GM23338 (cell line): ENCODE measurements at regions not wholly inside any gene's neighbourhood (a gene's known extent, or its start where the extent isn't known, plus 50 kb on each side); places are given as distances from the start of the nearest gene placed in this dataset.

Source experiments
- CREB1 ChIP-seq: fragments of 250-450 bp; sonication (Bioruptor Pico); IDR thresholded peaks from 2 replicates; pipeline ENCODE4 v1.5.0; 2020; ENCODE audit warnings: low read depth, mild to moderate bottlenecking, moderate library complexity
- CTCF ChIP-seq, 2 experiments: fragments of 200-600 bp in 1 of 2; sonication (generic) in 1 of 2; conservative IDR thresholded peaks; 2 replicates each; pipeline versions ENCODE4 v1.5.1 to v1.6.1; 2016 to 2017; ENCODE audit warnings: antibody characterized with exemption in 2 of 2, low read depth in 2 of 2, mild to moderate bottlenecking in 2 of 2, moderate library complexity in 1 of 2
- EZH2 ChIP-seq: fragments of 200-600 bp; sonication (generic); IDR thresholded peaks from one replicate; pipeline ENCODE4 v1.8.0; 2017; ENCODE audit warnings: antibody characterized with exemption, mild to moderate bottlenecking, low read depth; ENCODE audit not compliant: unreplicated experiment
- EZH2phosphoT487 ChIP-seq: fragments of 200-600 bp; sonication (generic); IDR thresholded peaks from one replicate; pipeline ENCODE4 v1.8.1; 2018; ENCODE audit warnings: antibody characterized with exemption; ENCODE audit not compliant: unreplicated experiment
- POLR2AphosphoS5 ChIP-seq: IDR thresholded peaks from 2 replicates; pipeline ENCODE4 v1.6.1; 2016; ENCODE audit warnings: antibody characterized with exemption, low read depth
- REST ChIP-seq: IDR thresholded peaks from one replicate; pipeline ENCODE4 v1.6.1; 2018; ENCODE audit warnings: antibody characterized with exemption; ENCODE audit not compliant: unreplicated experiment
- STAT1 ChIP-seq: IDR thresholded peaks from one replicate; pipeline ENCODE4 v1.6.1; 2016; ENCODE audit warnings: antibody characterized with exemption; ENCODE audit not compliant: unreplicated experiment

- TF ChIP-seq CTCF (conservative IDR thresholded peaks at IDR 0.05; ENCODE audit: low read depth in 2 of 2) (peak; percentile 81 to 90), POLR2AphosphoS5 (no peak), EZH2phosphoT487 (no peak), EZH2 (no peak), REST (no peak), STAT1 (no peak), CREB1 (no peak)
These were observed 133.4 kb downstream of the INSIG2 start for GRCh38 chr2:118221536-118222272.
